GM18498 (cell line): ENCODE measurements at regions not wholly inside any gene's neighbourhood (a gene's known extent, or its start where the extent isn't known, plus 50 kb on each side); places are given as distances from the start of the nearest gene placed in this dataset.

Experiments
- ATAC-seq: cut with Tn5 transposase; IDR thresholded peaks from one replicate; pipeline ENCODE4 v1.9.1; 2021; ENCODE audit warnings: mild to moderate bottlenecking, moderate library complexity; ENCODE audit not compliant: unreplicated experiment

DNA sequence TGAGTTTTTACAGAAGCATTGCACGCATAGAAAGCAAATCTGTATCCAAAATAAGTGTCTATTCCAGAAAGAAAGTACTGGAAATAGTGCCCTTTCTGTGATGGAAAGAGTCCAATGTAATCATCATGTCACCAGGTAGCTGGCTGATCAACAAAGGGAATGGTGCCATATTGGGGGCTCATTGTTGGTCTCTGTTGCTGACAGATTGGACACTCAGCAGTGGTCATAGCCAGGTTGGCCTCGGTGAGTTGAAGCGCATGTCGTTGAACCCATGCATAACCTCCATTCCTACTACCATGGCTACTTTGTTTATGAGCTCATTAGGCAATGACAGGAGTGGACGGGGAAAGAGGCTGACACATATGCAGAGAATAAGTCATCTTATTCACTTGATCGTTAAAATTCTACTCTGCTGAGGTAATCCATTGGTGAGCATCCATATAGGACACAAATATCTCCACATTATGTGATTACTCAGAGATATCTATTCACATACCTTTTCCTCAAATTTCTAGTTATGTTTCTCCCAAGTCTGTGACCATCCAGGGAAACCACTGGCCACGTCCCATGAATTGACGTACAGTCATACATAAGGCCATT lies 560.5 kb downstream of the HAO1 start:
- no peak for ATAC-seq

DNA sequence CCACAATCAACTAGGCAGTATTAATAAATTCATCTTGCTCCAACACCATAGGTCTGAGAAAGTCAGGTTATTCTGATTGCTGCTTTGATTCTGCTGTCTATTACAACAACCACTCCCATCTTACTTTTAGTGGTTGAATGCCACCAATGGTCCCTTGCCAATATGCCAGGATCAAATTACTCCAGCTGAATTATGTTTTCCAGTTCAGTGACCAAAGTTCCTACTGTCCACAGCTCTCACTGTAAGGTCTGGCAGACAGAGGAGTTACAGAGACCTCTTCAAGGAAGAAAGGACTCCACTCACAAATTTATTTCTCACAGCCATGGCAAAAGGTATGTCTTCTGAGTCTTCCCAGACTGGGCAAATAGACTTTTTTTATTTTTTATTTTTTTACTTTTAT lies 557.0 kb downstream of the HAO1 start:
- no peak for ATAC-seq

DNA sequence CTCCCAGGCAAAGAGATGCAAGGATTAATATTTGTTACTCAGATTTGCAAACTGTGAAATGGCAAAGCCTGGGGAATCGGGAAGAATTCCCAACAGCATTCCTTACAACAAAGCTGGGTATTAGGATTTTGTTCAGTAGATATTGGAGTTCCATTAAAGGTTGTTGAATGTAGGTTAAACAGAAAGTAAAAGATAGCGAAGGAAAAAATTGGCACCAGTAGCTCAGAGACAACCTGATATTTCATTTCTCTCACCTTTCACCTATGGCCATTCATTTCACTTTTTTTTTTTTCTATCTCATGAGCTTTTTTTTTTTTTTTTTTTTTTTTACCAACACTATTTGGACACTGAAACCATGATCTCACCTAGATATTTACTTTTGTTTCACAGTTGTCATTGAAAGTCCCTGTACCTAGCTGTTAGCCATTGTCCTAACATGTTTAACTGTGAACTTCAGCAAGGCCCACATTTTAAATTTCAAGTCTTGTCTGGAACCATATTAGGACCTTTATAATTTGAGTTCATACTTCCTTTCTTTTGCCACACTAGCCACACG lies 552.5 kb downstream of the HAO1 start:
- no peak for ATAC-seq

DNA sequence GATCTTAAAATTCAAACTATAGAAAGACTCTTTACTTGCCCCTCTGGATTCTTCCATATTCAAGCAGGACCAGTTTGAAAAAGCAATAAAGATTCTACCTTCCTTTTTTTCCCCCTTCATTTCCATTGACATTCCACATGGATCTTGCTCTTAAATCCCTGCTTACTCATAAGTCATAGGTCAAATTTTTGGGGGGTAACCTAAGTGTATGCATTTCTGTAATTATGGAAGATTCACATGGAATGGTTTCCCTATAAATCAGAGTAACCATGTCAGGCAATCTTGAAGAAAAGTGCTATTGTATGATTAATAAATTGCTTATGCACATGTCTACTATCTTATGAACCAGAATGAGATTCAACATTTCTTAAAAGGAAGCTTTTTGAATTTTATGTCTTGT lies 551.0 kb downstream of the HAO1 start:
- no peak for ATAC-seq

DNA sequence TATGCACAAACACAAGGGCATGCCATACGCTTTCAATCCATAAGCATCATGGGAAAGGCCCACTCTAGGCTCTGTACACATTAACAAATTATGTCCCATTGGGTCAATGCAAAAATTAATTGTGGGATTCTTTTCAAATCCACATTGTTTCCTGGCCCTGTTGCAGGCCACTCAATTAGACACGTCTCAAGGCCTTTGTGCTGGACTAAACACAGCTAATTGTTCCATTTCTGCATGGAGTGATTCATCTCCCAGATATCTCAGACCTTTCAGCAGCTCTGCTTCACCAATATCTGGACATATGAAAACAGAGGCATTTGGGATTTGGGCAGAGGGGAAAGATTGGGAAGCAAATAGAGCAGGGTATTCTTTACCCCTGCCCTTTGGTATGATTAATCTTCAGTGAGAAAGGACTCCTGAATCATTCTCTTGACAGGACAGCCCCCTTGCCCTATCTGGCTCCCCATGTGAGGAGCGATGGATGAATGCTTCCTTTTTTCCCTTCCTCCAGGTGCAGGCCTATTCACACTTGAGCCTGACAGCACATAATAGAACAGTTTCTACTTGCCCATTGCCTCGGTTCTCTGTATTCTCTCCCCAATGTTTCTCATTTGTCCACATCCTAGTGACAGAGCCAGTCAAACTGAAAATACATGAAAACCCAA lies 547.6 kb downstream of the HAO1 start:
- no peak for ATAC-seq

DNA sequence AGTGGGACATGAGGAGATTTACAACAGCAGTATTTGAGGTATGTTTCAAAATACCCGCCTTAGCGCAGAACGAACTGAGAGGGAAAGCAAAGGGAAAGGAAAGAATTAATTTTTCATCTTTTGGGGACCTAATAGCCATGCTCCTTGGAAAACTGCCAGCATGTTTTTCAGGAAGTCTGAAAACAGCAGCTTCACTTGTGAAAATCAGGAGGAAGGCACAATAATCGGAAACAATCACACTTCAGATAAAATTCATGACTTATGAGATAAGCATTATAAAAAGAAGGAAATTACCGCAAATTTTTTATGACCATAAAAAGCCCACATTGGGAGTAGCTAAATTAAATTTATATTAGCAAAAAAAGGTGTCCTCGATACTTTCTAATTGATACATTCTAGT lies 541.1 kb downstream of the HAO1 start:
- no peak for ATAC-seq

DNA sequence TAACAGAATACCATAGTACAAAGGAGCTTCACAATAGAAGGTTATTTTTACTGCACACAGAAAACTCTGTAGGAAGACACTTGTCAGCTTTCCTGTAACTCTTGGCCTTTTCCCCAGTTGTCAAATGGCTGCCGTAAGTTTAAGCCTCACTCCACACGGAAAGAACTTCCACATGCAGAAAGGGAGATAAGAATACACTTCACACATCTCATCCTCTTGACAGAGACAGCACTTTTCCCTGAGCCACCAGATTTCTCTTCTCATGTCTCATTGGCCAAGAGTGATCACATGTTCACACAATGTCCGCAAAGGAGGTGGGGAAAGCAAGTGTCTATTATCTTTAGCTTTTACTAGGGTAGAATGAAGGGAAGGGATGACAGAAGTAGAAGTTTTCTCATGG lies 540.7 kb downstream of the HAO1 start:
- ATAC-seq = no peak

DNA sequence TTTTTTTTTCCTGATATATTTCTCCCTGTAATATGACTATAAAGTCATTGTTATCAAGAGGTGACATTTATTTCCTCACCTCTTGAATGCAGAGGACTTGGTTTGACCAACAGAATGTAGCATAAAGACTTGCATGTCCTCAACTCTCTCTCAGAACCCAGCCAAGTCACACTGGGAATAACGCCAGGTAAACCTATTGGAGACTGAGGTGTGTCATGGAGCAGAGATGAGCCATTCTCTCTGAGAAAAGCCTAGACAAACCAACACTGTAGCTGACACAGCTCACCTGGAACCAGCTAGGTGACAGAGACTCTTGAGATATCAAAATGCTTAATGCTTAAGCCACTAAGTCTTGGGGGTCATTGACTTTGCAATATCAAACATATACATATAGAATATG lies 533.6 kb downstream of the HAO1 start:
- ATAC-seq = no peak

DNA sequence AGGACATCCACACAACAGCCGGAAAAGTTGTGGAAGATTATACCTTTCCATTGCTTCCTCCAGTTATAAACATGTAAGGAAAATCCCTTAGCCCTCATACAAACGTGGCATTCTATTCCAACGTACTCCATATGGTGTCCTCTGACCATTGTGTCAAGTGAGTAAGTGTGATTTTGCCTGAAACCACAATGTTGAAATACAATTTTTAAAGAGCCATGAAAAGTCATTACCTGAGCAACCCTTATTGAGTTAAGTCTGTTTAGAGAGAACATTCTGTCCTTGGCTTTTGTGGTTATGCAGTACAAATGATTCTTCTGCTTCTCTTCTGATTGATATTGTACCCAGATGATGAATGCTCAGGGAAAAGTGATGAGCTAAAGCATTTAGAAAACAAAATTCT lies 530.1 kb downstream of the HAO1 start:
- no peak for ATAC-seq

DNA sequence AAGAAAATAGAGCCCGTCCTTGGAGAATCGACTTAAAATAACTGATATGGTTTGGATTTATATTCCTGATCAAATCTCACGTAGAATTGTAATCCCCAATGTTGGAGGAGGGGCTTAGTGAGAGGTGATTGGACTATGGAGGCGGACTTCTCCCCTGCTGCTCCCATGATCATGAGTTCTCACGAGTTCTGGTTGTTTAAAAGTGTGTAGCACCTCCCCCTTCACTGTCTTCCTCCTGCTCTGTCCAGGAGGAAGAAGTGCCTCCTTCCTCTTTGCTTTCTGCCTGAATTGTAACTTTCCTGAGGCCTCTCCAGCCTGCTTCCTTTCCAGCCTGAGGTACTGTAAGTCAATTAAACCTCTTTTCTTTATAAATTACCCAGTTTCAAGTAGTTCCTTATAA lies 529.2 kb downstream of the HAO1 start:
- no peak for ATAC-seq

DNA sequence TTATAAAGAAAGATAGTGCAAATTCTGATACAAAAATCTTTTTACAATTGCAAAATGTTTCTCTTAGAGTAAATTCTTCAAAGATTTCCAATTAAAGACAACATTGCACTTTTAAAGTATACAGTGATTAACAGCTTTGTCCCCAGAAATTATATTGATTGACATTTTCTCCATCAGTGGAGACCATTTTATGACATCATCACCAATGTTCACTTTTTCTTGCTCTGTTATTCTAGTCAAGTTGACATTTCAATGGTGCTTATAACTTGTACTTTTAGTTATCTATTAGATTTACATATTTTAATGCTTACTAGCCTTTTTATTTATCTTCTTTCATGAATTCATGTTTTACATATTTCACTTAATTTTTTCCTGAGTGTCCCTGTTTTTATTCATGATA lies 524.8 kb downstream of the HAO1 start:
- ATAC-seq = no peak

DNA sequence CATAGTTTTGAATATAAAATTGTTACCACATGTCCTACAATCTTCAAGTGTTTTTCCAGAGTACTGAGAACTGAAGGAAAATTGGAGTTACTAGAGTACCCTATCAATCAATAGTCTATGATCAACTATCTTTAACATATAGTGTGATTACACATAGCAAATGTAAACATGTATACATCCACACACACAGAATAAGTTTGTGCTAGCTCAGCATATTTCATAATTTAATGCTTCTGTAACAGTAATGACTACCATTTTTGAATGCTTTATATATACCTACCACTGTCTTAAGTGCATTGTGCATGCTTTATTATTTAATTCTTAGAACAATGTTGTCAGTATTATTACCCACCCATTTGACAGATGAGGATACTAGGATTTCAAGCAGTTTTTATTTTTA lies 523.9 kb downstream of the HAO1 start:
- ATAC-seq = no peak

DNA sequence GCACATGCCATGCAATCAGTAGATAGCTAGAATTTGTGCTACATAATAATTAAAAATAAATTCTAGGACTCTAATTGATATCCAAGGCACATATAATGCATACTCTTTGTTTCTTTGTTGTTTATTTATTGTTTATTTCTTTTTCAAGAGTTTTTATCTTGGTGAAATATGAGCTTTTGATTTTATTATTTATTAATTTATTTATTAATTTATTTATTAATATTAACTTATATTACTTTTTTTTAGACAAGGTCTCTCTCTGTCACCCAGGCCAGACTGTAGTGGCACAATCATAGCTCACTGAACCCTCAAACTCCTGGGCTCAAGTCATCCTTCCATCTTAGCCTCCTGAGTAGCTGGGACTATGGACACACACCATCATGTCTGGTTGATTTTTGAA lies 519.9 kb downstream of the HAO1 start:
- no peak for ATAC-seq

DNA sequence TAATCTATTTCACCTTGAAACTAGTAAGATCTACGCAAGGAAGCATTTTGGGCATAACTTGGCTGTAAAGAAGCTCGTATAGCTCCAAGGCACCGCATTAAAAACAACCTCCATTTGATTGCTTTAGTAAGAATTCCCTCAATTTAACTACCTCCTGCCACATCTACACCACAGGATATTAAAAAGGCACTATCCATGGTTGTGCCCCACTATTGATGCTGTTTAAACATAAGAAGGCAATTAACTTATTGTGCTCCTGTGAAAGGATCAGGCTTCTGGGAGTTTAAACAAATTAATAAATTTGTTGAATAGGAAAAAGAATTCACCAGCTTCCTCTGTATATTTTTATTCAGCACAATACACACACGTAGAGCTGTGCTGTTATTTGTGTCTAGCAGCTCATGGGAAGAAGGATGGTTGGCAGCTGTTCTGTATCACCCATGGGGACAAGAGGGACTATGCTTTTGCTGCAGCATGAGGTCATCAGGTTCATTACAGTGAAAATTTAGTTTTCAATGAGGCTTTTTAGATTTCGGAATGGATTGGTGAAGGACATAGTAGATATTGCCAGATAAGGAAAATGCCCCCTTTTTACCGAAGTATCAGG lies 513.3 kb downstream of the HAO1 start:
- ATAC-seq = no peak

DNA sequence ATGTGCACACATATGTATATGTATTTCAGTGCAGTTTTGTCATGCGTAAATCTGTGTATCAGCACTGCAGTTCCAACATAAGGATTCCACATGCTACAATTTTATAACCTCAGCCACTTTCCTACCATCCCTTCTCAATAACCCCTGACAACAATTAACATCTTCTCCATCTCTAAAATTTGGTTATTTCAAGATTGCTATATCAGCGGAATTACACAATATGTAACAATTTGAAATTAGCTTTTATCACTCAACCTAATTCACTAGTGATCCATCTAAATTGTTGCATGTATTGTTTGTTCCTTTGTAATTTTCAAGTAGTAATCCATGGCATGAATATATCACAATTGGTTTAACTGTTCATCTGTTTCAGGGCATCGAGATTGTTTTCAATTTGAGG lies 511.3 kb downstream of the HAO1 start:
- no peak for ATAC-seq

DNA sequence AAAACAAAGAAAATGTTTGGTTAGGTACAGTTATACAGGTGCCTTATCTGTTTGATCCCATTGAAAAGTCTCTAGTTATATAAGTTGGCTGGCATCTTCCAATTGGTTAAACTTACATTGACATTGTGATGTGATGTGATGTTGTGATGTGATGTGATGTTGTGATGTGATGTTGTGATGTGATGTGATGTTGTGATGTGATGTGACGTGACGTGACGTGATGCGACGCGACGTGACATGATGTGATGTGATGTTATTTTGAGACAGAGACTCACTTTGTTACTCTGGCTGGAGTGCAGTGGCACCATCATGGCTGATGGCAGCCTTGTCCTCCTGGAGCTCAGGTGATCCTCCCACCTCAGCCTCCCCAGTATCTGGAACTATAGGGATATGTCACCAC lies 507.6 kb downstream of the HAO1 start:
- ATAC-seq = no peak

DNA sequence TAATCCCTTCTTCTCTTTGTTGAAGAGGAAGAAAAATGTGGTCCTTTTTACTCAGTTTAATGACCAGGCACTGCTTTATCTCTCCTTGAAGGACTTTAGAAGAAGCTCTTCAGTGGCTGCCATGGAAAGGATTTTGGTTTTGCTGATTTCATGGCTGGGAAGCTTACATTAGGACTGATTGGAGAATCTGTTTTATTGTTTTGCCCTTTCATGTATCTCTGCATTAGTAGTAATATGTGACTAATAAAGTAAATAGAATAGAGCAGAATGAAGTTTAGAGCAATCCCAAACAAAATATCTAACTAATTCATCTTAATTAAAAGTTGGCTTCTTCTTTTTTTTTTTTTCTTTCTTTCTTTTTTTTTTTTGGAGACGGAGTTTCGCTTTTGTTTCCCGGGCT lies 502.9 kb downstream of the HAO1 start:
- ATAC-seq = no peak

DNA sequence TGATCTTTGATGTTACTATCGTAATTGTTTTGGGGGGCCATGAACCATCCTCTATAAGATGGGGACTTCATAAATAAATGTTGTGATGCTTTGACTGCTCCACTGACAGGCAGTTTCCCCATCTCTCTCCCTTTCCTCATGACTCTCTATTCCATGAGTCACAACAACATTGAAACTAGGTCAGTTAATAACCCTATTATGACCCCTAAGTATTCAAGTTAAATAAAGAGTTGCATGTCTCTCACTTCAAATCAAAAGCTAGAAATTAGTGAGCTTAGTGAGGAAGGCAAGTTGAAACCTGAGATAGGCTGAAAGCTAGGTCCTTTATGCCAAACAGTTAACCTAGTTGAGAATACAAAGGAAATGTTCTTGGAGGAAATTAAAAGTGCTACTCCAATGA lies 491.0 kb downstream of the HAO1 start:
- ATAC-seq = no peak

DNA sequence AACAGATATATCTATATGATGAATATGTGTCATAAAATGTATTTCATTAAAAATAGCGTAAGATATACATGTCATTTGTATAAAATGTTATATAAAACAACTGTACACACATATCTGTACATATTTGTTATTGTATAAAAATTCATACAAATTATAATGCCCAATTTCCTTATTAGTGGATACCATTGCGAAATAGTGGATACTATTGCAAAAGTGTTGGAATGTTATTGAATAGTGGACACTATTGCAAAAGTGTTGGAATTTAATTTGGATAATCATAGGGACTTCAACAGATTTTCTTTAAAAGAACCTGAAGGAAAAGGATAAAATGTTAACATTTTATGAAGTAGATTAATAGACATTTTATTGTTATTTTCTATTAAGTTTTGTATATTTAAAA lies 487.4 kb downstream of the HAO1 start:
- ATAC-seq = no peak

DNA sequence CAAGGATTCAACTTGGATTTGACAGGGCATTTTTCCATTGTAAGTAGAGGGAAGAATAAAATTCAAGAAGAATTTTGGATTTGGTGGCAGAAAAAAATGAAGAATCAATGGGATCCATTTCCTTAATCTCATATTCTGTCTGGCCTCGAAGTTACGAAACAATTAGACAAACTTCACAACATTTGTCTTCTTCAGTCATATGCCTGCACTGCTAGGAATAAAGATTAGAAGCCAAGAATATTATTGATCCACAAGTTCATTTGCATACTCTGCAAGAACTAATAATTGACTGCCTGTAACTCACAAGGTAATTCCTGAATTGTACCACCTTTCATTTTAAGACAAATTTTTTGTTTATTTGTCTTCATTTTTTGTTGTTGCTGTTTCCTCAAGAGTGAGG lies 486.2 kb downstream of the HAO1 start:
- no peak for ATAC-seq

DNA sequence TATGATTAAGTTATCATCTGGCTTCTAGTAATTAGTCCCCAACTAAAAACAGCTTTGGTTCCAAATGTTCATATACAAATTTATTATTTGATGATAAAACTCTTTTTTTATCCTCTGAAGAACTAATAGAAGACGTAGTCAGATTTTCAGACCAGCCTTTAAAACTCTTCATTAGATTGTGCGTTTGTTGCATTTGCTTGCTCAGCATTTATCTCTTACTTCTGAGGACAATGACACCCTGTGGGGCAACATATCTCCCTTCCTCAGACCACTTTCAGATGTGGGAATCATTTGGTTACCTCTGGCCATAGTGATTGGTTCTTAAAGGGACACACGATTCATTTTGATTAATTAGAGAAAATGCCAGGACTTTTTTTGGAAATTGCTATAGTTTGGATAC lies 481.8 kb downstream of the HAO1 start:
- ATAC-seq = no peak

DNA sequence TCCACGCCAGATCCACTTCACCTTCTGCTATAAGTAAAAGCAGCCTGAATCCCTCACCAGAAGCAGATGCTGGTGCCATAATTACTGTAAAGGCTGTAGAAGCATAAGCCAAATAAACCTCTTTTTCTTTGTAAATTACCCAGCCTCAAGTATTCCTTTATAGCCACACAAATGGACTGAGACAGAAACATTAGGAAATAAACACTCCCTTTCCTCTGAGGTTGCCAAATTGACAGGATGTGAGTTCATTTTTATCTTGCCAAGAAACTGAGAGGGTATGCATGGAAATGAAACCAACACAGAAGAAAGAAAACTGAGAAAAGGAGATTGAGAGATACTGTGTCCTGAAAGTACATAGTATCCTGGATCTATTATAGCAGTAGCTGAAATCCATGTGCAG lies 481.2 kb downstream of the HAO1 start:
- ATAC-seq = no peak

DNA sequence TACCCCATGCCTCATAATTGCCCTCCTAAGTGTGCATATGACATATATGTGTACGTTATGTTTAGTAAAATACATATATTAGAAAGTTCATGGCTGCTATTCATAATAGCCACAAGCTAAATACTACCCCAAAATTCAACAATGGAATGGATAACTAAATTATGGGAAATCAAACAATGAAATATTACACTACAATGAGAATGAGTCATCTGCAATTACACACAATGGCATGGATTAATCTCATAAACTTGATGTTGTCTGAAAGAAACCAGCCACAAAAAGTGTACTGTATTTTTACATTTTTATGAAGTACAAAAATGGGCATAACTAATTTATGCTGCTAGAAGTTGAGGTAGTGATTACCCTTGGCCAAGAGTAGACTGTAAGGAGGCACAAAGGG lies 477.0 kb downstream of the HAO1 start:
- no peak for ATAC-seq
